DMS53 treated with DMSO at 0.1 percent for 48 hours (cell line): ENCODE measurements at regions not wholly inside any gene's neighbourhood (a gene's known extent, or its start where the extent isn't known, plus 50 kb on each side); places are given as distances from the start of the nearest gene placed in this dataset.

Experiments used
- DNase-seq: peaks from one replicate; lab custom pipeline; 2025; ENCODE audit not compliant: unreplicated experiment; lab: John Stamatoyannopoulos, UW

DNA sequence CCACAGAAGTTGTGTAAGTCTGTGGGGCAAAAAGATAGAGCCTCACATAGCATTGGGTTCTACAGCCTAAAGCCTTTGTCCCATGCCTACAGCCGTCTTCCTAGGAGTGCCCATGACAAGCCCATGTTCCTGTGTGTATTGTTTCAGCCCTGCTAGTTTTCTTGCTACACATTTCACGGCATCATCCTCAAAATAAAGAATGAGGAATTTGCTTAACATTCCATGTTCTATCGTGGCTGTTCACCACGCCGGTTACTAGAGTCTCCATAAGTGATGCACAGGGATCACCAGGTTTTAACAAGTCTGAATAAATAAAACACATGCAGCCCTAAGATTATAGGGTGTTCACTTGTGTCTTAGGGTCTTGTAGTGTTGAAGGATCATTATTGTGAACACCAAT, 87.4 kb upstream of the NGF start:
- no peak for DNase-seq

DNA sequence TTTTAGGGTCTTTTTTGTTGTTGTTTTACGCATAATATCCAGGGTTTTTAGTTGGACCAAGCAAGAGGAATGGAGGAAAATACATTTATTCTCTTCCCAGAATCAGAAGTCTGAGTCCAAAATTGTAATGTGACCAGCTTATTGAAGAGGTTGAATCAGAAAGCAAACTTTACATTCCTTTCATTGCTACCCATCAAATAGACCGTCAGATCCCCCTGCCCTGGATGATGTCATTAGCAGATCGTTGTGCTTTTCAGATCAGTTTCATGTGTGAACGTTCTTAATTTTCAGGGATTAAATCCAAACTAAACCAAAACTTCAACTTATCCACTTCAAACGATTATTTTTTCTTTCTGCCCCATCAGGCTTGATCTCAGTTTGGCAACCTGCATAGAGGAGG, 85.7 kb upstream of the NGF start:
- DNase-seq: no peak

DNA sequence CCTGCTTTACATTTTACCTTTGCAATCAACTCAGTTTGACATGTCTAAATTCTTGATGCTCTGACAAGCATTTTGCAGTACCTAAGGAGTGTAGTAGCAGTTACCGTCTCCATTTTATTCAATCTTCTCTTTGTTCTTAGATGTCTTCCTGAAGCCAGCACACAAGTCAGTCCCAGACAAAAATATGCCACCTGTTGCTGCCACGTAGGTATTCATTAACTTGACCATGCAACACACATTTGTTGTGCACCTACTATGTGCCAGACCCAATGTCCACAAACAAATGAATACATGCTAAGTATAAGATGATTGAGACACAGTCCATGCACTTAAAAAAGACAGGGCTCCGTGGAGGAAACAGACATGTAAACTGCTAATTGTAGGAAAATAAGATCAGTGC, 81.5 kb upstream of the NGF start:
- no peak for DNase-seq

DNA sequence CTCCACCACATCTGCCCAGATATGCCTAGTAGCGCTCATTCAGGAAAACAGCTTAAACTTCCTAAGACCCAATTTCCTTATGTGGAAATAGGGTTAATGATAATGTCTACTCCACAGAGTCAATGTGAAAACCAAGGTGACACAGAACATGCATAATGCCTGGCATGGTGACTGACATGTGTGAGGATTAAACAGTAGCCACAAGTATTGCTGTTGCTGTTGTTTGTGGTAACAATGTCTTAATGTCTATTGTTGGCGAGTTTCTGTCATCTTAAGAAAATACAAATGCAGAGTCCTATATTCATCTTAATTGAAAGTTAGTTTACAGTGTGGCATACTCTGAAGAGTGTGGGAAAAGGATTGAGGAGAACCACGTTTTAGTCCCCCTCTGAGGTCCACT, 75.6 kb upstream of the NGF start:
- DNase-seq: no peak

DNA sequence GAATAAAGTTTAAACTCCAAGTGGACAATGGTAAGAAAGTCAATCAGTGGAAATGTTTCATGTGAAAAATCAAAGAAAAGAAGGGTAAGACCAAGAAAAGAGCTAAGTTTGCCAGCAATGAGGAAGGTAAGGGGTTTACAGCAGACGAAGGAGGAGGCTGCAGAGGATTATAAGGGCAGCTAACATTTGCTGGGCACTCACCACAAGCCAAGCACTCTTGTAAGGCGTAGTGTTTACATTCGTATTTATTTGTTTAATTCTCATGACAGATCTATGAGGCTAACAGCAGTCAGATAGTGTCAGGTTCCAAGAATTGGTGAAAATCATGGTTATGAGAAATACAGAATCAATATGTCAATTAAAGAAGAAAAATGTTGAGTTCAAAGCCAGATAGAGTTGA, 75.2 kb upstream of the NGF start:
- DNase-seq: peak; percentile 28

DNA sequence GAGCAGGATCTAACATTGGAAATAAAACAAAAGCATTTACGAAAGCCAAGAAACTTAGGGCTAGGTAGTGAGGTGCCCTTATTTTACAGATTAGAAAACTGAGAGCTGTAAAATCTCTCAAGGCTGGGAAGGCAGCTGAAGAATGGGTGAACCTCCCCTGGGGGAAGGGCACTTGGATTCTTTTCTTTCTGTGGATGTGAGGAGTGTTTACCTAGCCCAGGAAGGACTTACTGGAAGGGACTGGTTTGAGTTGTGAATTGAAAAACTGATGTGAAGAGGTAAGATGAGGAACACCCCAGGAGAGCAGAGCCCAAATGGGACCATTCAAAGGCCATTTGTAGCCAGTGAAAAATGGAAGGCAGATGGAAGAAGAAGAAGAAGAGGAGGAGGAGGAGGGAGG, 74.7 kb upstream of the NGF start:
- DNase-seq: no peak

DNA sequence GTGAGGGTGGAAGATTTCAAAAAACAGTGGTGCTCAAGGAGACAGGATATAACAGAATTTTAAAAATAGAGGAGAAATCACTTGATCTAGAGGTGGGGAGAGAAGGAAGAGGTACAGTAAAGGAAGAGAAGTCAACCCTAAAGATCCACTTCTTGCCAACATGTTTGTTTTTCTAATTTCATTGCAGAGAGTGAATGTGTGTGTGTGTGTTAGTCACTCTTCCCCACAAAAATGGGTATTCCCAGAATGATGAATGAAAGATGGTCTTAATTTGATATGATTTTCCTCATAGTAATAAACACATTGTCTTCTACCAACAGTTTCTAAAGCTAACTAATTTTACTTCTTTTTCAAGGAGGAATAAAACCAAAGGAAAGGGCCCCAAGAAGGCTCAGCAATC, 74.2 kb upstream of the NGF start:
- DNase-seq: no peak

DNA sequence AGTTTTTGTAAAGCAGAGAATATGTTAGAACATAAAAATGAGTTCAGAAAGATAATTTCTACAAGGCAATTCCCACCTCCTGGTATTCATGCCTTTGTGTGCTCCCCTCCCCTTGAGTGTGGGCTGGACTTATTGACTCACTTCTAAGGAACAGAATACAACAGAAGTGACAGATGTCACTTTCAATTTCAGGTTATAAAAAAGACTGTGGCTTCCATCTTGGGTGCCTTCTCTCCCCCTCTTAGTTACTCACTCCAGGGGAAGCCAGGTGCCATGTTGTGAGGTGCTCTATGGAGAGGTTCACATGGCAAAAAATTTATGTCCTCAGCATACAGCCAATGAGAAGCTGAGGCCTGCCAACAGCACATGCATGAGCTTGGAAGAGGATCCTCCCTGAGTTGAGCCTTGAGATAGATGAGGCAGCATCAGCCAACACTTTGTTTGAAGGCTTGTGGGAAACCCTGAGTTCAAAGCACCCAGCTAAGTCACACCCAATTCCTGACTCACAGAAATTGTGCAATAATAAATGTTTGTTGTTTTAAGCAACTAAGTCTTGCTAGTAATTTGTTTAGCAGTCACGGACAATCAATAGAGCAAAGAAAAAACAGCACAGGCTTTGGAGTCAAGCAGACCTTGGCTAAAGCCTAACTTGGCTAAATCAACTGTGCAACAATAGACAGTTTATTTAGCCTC, 73.5 kb upstream of the NGF start:
- peak; percentile 27 for DNase-seq

DNA sequence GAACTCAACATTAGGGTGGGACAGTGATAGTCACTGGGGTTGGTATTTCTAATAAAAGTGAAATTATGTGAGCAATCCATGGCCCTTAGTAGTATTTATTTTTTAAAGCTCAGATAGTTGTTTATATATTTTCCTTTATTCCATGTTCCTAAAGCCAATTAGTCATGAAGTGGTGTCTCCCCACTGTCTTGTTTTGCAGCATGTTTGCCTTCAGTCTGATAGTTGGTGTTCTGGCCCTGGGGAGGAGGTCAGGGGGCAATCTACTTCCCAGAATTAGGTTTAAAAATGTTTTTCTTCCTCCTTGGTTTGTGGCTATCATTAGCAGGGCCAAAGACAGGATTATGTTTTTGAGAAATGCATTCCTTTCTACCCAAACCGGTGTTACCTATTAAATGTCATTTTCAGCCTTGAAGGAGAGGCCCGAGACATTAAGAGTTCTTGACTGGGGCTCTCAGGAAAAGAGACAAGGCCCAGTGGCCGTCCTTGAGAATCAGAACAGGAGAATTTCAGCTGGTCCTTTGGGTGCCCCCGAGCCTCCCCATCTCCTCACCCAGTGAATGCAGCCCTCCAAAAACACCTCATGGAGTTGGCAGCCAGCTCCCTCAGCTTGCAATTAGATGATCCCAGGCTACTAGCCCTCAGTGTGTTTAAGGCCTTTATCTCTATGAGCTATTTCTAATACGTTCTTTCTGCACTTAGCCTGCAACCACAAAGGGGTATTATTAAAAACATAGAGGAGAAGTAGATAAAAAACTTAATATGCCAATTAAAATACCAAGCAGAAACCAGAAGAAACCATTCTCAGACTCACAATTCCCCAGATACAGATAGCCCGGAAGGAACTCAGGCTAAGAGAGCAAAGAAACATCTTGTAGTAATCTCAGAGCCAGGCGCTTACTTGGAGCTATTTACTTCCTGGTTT, 71.3 kb upstream of the NGF start:
- DNase-seq: no peak

DNA sequence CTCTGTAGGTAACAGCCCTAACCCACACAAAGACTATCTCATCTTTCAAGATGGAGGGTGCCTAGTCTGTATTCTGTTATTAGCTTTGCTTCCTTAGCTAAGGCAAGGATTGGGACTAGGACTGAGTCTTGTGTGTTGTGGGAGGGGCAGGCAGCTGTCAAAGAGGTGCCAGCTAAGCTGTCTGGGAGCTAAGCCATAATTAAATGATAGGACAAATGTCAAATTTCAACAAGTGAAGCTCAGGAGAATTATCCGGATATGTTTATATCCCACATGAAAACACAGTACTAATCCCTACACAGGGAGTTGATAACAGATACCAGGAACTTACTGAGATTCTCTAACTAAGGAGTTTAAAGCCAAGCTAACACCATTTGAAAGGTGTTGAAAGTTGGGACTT, 70.5 kb upstream of the NGF start:
- no peak for DNase-seq

DNA sequence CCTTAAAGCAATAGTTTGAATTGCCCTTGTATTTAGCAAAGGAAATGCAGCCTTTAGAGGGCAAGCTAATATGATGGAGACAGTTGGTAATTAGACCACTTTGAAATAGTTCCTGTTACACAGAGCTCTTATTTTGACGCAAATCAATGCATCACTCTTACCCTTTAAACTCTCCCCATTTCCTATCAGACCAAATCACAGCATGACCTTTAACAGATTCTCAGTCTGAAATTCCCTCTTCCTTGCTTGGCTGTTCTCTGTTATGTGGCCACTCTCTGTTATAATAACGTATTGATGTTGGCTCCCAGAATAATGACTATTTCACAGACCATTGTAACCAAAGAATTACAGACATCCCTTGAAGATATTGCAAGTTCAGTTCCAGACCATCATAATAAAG, 66.9 kb upstream of the NGF start:
- DNase-seq: no peak

DNA sequence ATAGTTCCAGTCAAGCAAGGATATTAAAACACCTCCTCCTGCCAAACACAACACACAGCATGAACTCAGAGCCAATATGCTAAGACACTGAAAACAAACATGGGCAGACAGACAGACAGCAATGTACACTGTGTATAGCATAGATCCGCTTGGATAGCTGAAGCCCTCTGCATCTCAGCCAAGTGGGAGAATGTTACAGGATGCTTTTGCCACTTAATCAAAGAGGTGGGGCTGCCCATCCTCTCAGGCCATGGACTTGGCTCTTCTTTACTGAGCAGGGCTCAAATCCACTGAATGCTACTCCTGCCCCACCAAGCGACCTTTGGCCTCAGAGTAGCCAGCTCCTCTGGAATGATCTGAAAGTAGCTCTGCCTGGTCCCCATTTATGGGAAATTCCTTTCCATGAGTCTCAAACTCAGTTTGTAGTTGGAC, 64.7 kb upstream of the NGF start:
- no peak for DNase-seq

DNA sequence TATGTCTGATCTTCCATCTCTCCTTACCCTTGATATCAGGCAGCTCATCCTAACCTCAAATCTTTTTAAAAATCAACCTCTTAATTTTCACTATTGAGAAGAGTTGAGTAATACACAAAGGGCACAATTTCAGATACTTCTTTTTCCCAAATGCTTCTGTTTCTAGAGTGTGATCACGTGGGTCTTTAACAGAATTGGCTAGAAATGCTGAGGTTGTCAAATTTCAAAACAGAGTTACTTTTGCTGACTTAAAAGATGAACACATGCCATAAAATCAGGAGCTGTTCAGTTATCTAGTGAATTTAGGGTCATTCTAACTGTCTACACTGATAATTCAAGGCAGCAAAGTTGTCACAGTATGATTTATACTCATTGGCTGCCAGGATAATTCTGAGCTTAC, 63.6 kb upstream of the NGF start:
- no peak for DNase-seq

DNA sequence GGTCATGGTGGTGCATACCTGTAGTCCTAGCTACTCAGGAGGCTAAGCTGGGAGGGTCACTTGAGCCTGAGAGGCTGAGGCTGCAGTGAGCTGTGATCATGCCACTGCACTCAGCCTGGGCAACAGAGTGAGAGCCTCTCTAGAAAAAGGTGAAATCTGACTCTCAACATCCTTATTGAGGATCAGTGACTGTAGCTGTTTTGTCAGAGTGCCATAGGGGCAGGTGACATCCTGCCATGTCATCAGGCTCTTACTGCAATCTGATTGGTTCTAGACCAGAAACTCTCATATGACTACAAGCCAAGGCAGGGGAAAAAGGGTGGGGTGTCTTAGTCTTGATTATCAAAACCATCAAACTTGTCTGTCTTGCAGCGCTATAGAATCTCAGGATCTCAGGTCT, 62.8 kb upstream of the NGF start:
- DNase-seq: peak; percentile 15

DNA sequence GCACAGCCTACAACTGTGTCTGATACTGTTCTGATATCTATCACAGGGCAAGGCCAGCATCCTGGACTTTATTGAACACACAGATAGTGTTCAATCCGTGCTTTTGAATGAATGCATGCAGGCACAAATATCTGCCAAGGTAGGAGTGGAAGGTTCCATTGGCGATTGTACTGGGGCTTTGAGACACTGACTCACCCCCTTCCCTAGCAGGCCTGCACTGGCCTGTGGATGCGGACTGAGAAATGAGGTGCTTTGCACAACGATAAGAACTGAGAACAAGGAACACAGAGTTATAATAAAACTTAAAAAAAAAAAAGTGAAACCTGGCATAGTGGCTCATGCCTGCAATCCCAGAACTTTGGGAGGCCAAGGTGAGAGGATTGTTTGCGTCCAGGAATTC, 62.4 kb upstream of the NGF start:
- DNase-seq: no peak

DNA sequence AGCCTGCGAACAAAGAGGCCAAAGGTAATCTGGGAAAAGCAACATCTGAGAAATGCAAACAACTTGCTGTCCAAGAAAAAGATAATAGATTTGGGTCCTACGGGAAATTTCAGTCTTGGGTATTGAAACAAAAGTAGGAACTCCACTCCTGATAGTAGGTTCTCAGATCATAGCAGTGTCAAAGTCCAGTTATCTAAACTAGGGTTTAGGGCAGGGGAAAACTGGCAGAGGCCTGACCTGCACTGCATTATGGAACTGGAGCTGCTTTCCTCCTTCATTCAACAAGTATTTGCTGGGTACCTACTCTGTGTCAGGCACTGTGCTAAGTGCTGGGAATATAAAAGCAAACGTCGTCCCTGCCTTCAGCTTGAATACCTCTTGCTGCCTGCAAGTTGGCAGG, 60.7 kb upstream of the NGF start:
- no peak for DNase-seq
